ENCODE measurements at regions not wholly inside any gene's neighbourhood (a gene's known extent, or its start where the extent isn't known, plus 50 kb on each side); places are given as distances from the start of the nearest gene placed in this dataset.

DNA sequence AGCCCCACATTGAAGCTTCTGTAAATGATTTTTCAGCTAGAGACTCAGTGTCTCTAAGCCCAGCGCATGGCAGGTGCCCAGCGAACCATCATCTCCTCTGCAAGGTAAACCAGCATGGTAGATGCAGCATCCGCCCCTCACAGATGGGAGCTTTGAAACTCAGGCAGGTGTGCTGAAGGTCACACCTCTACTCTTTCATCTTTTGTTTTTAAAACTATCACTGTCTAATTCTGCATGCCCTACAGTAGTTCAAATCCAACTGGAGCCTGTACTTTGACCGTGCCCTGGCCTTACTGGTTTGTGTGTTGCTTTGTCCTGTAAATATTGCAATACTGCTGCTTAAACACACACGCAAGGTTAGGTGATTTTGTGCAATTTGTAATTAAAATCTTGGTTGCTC, 831.1 kb downstream of the GALR1 start:
- DNase-seq: no peak

GRCh38 chr18:78082816-78083215, 833.2 kb downstream of the GALR1 start:
- no peak for DNase-seq

DNA sequence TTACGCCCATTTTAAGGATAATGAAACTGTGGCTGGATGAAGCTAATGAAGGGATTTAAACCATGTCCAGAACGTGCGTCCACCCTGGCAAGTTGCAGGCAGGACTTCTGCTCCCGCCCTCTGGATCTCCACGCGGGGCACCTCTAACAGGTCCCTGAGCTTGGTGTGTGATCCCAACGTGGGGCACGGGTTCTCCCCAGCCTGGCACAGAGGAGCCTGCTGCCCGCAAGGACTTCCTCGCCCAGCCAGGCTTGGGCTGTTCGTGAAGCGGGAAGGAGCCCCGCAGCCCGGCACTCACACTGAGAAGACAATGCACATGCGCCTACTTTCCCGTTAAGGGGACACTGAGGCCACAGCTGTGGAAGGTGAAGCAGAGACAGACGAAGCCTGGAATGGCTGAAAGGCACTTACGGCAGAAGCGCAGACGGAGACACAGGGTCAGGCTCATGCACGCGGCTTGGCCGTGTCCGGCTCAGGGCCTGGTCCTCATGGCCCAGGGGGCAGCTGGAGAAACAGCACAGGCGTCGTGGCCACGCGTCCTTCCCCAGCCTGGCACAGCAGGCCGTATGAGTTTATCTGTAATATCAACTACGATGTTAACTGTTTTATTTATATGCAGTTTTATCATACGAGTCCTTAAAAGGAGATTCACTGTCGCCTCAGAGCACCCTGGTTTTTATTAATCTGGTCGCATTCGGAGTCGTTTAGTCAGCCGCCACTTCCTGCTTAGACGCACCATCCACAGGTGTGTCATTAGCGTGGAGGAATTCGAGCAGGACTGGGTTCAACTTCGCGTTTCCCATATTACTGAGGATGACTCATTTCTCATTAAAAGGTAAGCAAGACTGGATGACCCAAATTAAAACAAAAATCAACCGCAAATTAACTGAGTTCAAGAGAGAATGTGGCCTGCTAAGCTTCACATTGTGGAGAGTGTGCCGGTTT, 835.9 kb downstream of the GALR1 start:
- DNase-seq: no peak

DNA sequence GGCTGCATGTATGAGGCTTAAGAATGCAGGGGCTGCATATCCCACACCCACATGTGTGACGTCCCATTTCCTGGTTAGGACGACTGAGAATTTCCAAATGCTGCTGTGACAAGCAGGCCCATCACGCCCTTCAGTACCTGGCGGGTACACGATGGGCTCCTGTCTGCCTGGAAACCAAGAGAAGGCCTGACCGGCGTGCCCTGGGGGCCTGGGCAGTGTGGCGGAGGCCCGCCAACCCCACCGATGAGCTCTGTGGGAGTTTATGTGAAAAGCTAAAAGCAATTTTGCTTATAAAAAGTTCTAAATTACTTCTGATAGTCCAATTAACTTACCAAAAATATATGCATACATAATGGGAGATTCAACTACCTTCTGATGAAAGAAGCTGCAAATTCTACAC, 837.3 kb downstream of the GALR1 start:
- no peak for DNase-seq

- DNase-seq: no peak
These were observed 837.7 kb downstream of the GALR1 start for GRCh38 chr18:78087338-78087737.

- no peak for DNase-seq
These were observed 840.9 kb downstream of the GALR1 start for GRCh38 chr18:78090584-78090983.

GRCh38 chr18:78092901-78093300, 843.3 kb downstream of the GALR1 start:
- DNase-seq: no peak

GRCh38 chr18:78099979-78100588, 850.4 kb downstream of the GALR1 start:
- DNase-seq: no peak

DNA sequence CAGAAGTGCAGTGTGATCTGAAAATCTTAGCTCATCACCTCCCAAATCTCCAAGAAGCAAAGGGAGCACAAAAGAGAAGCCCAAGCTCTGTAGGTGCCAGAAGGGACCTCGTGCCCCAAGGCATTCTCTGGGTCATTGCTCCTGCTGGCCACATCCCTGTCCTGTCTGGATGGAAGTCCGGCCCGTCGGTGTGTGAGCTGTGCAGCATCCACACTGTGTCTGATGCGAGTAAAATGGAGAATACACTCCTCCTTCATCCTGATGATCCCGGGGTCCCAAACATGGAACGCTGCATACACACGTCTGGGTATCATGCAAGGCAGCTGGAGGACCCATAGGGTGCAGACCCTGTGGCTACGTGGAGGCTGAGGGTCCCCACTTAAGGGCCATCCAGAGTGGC, 851.4 kb downstream of the GALR1 start:
- DNase-seq: no peak

GRCh38 chr18:78102135-78102534, 852.5 kb downstream of the GALR1 start:
- no peak for DNase-seq

GRCh38 chr18:78105611-78106010, 856.0 kb downstream of the GALR1 start:
- DNase-seq: no peak

DNA sequence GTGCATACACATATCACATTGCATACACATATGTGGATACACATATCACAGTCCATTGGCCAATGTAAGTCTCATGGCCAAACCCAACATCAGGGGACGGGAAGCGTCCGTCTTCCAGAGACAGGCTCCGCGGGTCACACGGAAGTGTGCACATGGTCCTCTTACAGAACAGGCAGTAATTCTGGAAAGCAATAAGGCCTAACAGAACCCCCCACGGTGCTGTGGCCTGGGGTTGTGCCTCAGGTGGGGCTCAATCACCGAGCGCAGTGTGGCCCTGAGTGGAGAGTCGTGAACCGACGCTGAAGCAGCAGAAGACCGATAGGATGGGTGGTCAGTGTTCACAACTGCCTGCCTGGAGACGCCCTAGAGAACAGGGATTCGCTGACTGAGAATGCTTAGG, 857.3 kb downstream of the GALR1 start:
- DNase-seq: no peak

DNA sequence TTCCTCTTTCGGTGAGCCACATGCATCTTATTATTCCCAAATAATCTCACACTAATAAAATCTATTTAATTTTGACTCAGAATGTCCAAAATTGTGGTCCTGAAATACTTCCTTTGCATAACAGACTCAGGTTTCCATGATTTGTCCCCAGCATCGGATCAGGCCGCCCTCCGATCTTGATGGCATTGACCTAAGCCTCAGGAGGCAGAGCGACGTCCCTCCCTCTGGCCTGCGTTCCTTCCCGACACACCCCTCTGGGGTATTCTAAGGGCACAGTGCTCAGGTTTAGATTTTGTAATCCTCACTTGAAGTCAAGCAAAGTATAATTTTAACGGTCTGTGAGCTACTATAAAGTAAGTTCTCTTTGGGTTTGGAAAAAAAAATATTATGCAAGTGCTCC, 857.7 kb downstream of the GALR1 start:
- no peak for DNase-seq

GRCh38 chr18:78108554-78108953, 858.9 kb downstream of the GALR1 start:
- DNase-seq: no peak

- DNase-seq: no peak
These were observed 863.7 kb downstream of the GALR1 start for GRCh38 chr18:78113136-78113939.

DNA sequence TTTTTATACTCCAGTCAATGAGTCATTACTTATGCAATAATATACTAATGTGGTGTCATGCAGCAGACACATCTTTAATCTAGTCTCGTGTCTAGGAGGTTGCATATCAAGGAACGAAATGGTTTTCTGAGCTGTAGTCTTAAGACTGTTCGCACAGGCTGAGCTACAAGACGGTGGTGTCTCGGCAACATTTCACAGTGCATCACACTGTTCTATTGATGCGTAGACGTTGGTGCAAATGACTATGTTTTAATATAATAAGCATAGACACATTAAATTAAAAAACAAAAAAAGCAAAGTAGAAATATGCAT, 864.2 kb downstream of the GALR1 start:
- DNase-seq: no peak

- DNase-seq: no peak
These were observed 863.6 kb upstream of the SALL3 start for GRCh38 chr18:78115896-78116561.

DNA sequence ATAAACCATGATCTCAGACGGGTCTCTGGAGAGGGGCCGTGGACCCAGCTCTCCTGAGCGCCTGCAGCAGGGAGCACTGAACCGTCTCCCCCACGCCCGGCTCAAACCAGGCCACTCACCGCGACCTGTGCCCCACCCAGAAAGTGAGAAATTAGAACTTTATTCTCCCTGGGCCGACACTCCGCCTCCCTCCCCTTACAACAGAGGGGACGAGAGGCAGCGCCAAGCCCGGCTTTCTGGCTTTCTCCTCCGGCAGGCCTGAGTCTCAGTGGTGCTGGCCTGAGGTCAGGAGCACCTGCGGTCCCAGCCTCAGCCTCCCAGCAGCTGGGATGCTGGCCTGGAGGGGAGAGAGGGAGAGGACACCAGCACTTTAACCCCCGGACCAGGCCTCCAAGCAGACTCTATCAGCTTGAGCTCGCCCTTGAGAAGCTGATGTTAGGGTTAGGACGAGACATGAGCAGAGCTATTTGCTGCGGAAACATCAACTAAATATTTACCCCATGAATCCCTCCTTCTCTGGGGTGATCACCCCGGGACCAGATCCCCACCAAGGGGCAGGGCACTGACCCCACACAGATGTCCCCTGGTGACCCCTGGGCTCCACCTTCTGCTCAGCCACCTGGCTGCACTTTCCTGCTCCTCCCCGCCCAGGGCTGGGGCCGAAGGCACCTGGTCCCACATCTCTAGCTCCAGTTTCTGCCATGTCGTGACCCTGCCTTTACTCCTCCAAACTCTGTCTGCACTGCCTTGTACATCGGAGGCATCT, 856.3 kb upstream of the SALL3 start:
- DNase-seq: no peak

DNA sequence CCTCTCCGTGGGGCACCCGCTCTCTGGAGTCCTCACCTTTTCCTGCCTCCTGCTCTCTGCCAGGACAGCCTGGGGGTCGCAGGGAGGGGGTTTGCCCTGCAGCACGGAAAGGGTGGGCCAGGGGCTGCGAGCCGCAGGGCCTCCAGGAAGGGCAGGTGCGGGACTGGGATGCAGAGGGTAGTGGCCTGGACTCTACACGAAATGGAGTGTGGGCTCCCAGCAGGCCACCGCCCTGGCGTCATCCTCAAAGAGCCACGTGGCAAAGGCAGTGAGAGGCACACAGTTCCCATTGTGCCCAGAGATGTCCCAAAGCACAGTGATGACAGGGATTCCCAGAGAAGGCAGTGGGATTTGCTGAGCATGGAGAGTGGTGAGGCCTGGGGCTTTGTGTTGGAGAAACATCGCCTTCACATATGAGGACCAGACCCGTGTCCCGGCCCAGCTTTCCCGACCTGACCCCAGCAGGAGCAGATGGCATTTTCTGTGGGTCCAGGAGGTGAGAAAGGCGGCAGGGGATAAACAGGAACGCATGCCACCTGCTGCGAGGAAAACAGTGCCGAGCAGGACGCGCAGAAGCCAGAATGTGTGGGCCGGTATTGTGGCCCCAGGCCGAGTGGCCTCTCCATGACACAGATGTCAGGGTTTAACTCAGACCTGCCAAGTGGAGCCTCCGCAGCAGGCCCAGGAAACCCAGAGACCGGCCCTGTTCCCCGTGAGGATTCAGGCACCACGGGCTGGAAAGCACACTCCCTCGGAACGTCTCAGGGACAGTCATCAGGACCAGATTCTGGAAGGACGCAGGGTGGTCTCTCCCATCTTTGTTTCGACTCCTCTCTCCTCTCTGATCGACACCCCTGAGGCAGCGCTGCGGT, 855.5 kb upstream of the SALL3 start:
- DNase-seq: no peak

GRCh38 chr18:78125206-78125896, 854.3 kb upstream of the SALL3 start:
- no peak for DNase-seq

GRCh38 chr18:78126106-78126505, 853.5 kb upstream of the SALL3 start:
- no peak for DNase-seq
